ENCODE measurements at regions not wholly inside any gene's neighbourhood (a gene's known extent, or its start where the extent isn't known, plus 50 kb on each side); places are given as distances from the start of the nearest gene placed in this dataset.

- intact Hi-C loops (cut with micrococcal nuclease): no loop called here
- no peaks in the 10 kb centered on the region for H3K4me1 Mint-ChIP-seq
- ATAC-seq (ENCODE audit: low read depth): no peak
- Histone ChIP-seq H3K9ac (ENCODE audit: low read length) (no peak overlapping the region), H3K36me3 (replicated peaks in 1 of 2; ENCODE audit: control extremely low read depth in 1 of 2, control insufficient read depth in 1 of 2, extremely low read depth in 1 of 2, insufficient read depth in 2 of 2, low read length in 1 of 2) (no peaks in the 10 kb centered on the region), H3K4me3 (ENCODE audit: control extremely low read depth in 1 of 5, extremely low read depth in 1 of 5, insufficient read depth in 1 of 5, low read depth in 2 of 5, low read length in 4 of 5) (no peak overlapping the region), H3K27me3 (replicated peaks in 1 of 4; ENCODE audit: control extremely low read depth in 1 of 4, control insufficient read depth in 3 of 4, insufficient read depth in 4 of 4, low read length in 3 of 4) (no peaks in the 10 kb centered on the region), H2AFZ (ENCODE audit: insufficient read depth, low read depth, low read length, poor library complexity, severe bottlenecking) (no peak overlapping the region), H3K4me2 (replicated peaks; ENCODE audit: low read depth, low read length, poor library complexity, severe bottlenecking) (no peak overlapping the region), H3K9me3 (ENCODE audit: control extremely low read depth in 1 of 3, control insufficient read depth in 2 of 3, insufficient read depth in 1 of 3, low read length in 2 of 3) (peaks cover 0 to 5% (median 0%) of the 10 kb centered on the region in 3 donors), H4K20me1 (ENCODE audit: control insufficient read depth, insufficient read depth, low read length, poor library complexity, severe bottlenecking) (no peaks in the 10 kb centered on the region), H3K4me1 (ENCODE audit: control insufficient read depth in 2 of 2, insufficient read depth in 2 of 2, low read length in 2 of 2) (no peaks in the 10 kb centered on the region), H3K79me2 (ENCODE audit: control insufficient read depth, insufficient read depth, low read length) (no peaks in the 10 kb centered on the region), H3K27ac (ENCODE audit: low read length in 2 of 2) (no peak overlapping the region)
- H3K27ac Mint-ChIP-seq: no peak overlapping the region
- H3K27me3 Mint-ChIP-seq: no peaks in the 10 kb centered on the region
- ChIA-PET POLR2A (no interaction called here), CTCF (no interaction called here)
- no peak overlapping the region for H3K4me3 Mint-ChIP-seq
- WGBS (ENCODE audit: insufficient coverage): 96% methylated on average over 11 of the region's 11 CpGs
- no peak for DNase-seq
- TF ChIP-seq CTCF (IDR thresholded peaks at IDR 0.05): no peak
- TF ChIP-seq EZH2 (IDR thresholded peaks at IDR 0.05; ENCODE audit: borderline replicate concordance, insufficient read depth, low read depth, low read length, poor library complexity, severe bottlenecking): no peak
- peaks cover 6% of the 10 kb centered on the region for H3K9me3 Mint-ChIP-seq (ENCODE audit: insufficient read depth)
Observed at GRCh38 chr12:127411981-127412380, 855.0 kb upstream of the TMEM132C start.

GRCh38 chr12:127412866-127413265 lies 854.1 kb upstream of the TMEM132C start:
- Mint-ChIP-seq H3K9me3 (ENCODE audit: insufficient read depth) (peaks cover 8% of the 10 kb centered on the region), H3K4me3 (no peak overlapping the region), H3K4me1 (no peaks in the 10 kb centered on the region), H3K27ac (no peak overlapping the region), H3K27me3 (no peaks in the 10 kb centered on the region)
- Histone ChIP-seq H3K9ac (ENCODE audit: low read length) (no peak overlapping the region), H3K9me3 (ENCODE audit: control extremely low read depth in 1 of 3, control insufficient read depth in 2 of 3, insufficient read depth in 1 of 3, low read length in 2 of 3) (peaks cover 0 to 5% (median 0%) of the 10 kb centered on the region in 3 donors), H2AFZ (ENCODE audit: insufficient read depth, low read depth, low read length, poor library complexity, severe bottlenecking) (no peak overlapping the region), H3K27me3 (replicated peaks in 1 of 4; ENCODE audit: control extremely low read depth in 1 of 4, control insufficient read depth in 3 of 4, insufficient read depth in 4 of 4, low read length in 3 of 4) (no peaks in the 10 kb centered on the region), H3K4me1 (ENCODE audit: control insufficient read depth in 2 of 2, insufficient read depth in 2 of 2, low read length in 2 of 2) (no peaks in the 10 kb centered on the region), H3K4me2 (replicated peaks; ENCODE audit: low read depth, low read length, poor library complexity, severe bottlenecking) (no peak overlapping the region), H3K36me3 (replicated peaks in 1 of 2; ENCODE audit: control extremely low read depth in 1 of 2, control insufficient read depth in 1 of 2, extremely low read depth in 1 of 2, insufficient read depth in 2 of 2, low read length in 1 of 2) (no peaks in the 10 kb centered on the region), H4K20me1 (ENCODE audit: control insufficient read depth, insufficient read depth, low read length, poor library complexity, severe bottlenecking) (no peaks in the 10 kb centered on the region), H3K27ac (ENCODE audit: low read length in 2 of 2) (no peak overlapping the region), H3K4me3 (ENCODE audit: control extremely low read depth in 1 of 5, extremely low read depth in 1 of 5, insufficient read depth in 1 of 5, low read depth in 2 of 5, low read length in 4 of 5) (no peak overlapping the region), H3K79me2 (ENCODE audit: control insufficient read depth, insufficient read depth, low read length) (no peaks in the 10 kb centered on the region)
- CTCF ChIA-PET: no interaction called here
- ATAC-seq (ENCODE audit: low read depth): no peak
- TF ChIP-seq EZH2 (IDR thresholded peaks at IDR 0.05; ENCODE audit: borderline replicate concordance, insufficient read depth, low read depth, low read length, poor library complexity, severe bottlenecking) (no peak), CTCF (IDR thresholded peaks at IDR 0.05) (no peak)
- WGBS (ENCODE audit: insufficient coverage): 91% methylated on average over 4 of the region's 4 CpGs
- intact Hi-C loops (cut with micrococcal nuclease): no loop called here
- DNase-seq: no peak
- POLR2A ChIA-PET: no interaction called here

Measured in B cell (primary cell).